WTC11 (cell line): ENCODE measurements at regions not wholly inside any gene's neighbourhood (a gene's known extent, or its start where the extent isn't known, plus 50 kb on each side); places are given as distances from the start of the nearest gene placed in this dataset.

ENCODE experiments used
- ATAC-seq: fragments of 200-7000 bp; cut with Tn5 transposase; 2 replicates; pipeline ENCODE4 v1.10.0; 2021; ENCODE audit warnings: mild to moderate bottlenecking, moderate library complexity
- CTCF ChIA-PET: fragments of 300-600 bp; sonication (Branson Sonifier 250); formaldehyde crosslinking; loops from one replicate; lab custom pipeline; 2021; ENCODE audit warnings: antibody characterized with exemption; lab: Charles Lee
- POLR2A ChIA-PET: fragments of 350-600 bp; sonication (Branson Sonifier 250); formaldehyde crosslinking; loops from one replicate; lab custom pipeline; 2021; ENCODE audit warnings: antibody characterized with exemption; lab: Charles Lee
- DNase-seq: peaks from one replicate; pipeline ENCODE4 v3.0.0; 2021; ENCODE audit warnings: low spot score
- H3K27ac Mint-ChIP-seq: 2 replicates; pipeline ENCODE4 v1.8.0; 2021; ENCODE audit warnings: mixed read lengths
- H3K27me3 Mint-ChIP-seq: 2 replicates; pipeline ENCODE4 v1.8.0; 2021; ENCODE audit warnings: low read depth, mild to moderate bottlenecking, moderate library complexity, mixed read lengths
- H3K36me3 Mint-ChIP-seq: 2 replicates; pipeline ENCODE4 v1.8.0; 2021; ENCODE audit warnings: mixed read lengths
- H3K4me1 Mint-ChIP-seq: 2 replicates; pipeline ENCODE4 v1.8.0; 2022; ENCODE audit warnings: mixed read lengths
- H3K4me3 Mint-ChIP-seq: 2 replicates; pipeline ENCODE4 v1.8.0; 2021; ENCODE audit warnings: mild to moderate bottlenecking, moderate library complexity, mixed read lengths
- H3K9me3 Mint-ChIP-seq: 2 replicates; pipeline ENCODE4 v1.8.0; 2021; ENCODE audit warnings: mixed read lengths
- ATF1 ChIP-seq: sonication (generic); formaldehyde crosslinking; IDR thresholded peaks from 2 replicates; pipeline ENCODE4 v1.8.1; 2023; ENCODE audit warnings: mild to moderate bottlenecking, moderate library complexity, missing genetic modification reagents
- CBFB ChIP-seq: sonication (generic); formaldehyde crosslinking; IDR thresholded peaks from 2 replicates; pipeline ENCODE4 v1.8.1; 2022; ENCODE audit warnings: mild to moderate bottlenecking, low read depth, missing genetic modification reagents
- E2F1 ChIP-seq: sonication (generic); formaldehyde crosslinking; IDR thresholded peaks from 2 replicates; pipeline ENCODE4 v1.8.0; 2022; ENCODE audit warnings: mild to moderate bottlenecking, missing genetic modification reagents
- E2F5 ChIP-seq: sonication (generic); formaldehyde crosslinking; IDR thresholded peaks from 2 replicates; pipeline ENCODE4 v1.8.1; 2022; ENCODE audit warnings: mild to moderate bottlenecking, moderate library complexity, missing genetic modification reagents
- ESRRA ChIP-seq: sonication (generic); formaldehyde crosslinking; IDR thresholded peaks from 2 replicates; pipeline ENCODE4 v1.8.1; 2022; ENCODE audit warnings: mild to moderate bottlenecking, missing genetic modification reagents, borderline replicate concordance
- FOXP4 ChIP-seq: sonication (generic); formaldehyde crosslinking; IDR thresholded peaks from 2 replicates; pipeline ENCODE4 v1.8.0; 2022; ENCODE audit warnings: mild to moderate bottlenecking, missing genetic modification reagents
- GTF2I ChIP-seq: fragments of 250-450 bp; sonication (Bioruptor Pico); conservative IDR thresholded peaks from 2 replicates; pipeline ENCODE4 v1.4.0; 2021; ENCODE audit warnings: mild to moderate bottlenecking
- IRF2 ChIP-seq: sonication (generic); formaldehyde crosslinking; IDR thresholded peaks from 2 replicates; pipeline ENCODE4 v1.8.0; 2022; ENCODE audit warnings: low read depth, missing genetic modification reagents, borderline replicate concordance
- NFYB ChIP-seq: sonication (generic); formaldehyde crosslinking; conservative IDR thresholded peaks from 2 replicates; pipeline ENCODE4 v1.8.0; 2022; ENCODE audit warnings: low read depth, missing genetic modification reagents
- NR1H2 ChIP-seq: sonication (generic); formaldehyde crosslinking; IDR thresholded peaks from 2 replicates; pipeline ENCODE4 v1.9.0; 2021; ENCODE audit warnings: mild to moderate bottlenecking, moderate library complexity, missing genetic modification reagents
- RELA ChIP-seq: sonication (generic); formaldehyde crosslinking; IDR thresholded peaks from 2 replicates; pipeline ENCODE4 v1.8.1; 2022; ENCODE audit warnings: missing genetic modification reagents, mild to moderate bottlenecking, borderline replicate concordance
- SMAD3 ChIP-seq: sonication (generic); formaldehyde crosslinking; IDR thresholded peaks from 2 replicates; pipeline ENCODE4 v1.8.0; 2022; ENCODE audit warnings: missing genetic modification reagents, mild to moderate bottlenecking, borderline replicate concordance
- SMAD4 ChIP-seq: sonication (generic); formaldehyde crosslinking; IDR thresholded peaks from 2 replicates; pipeline ENCODE4 v1.8.0; 2022; ENCODE audit warnings: mild to moderate bottlenecking, missing genetic modification reagents
- TCF7 ChIP-seq: sonication (generic); formaldehyde crosslinking; IDR thresholded peaks from 2 replicates; pipeline ENCODE4 v1.8.0; 2022; ENCODE audit warnings: mild to moderate bottlenecking, low read depth, missing genetic modification reagents, moderate library complexity
- TP53 ChIP-seq: sonication (generic); formaldehyde crosslinking; IDR thresholded peaks from 2 replicates; pipeline ENCODE4 v1.8.1; 2023; ENCODE audit warnings: mild to moderate bottlenecking, missing genetic modification reagents
- ZNF219 ChIP-seq: sonication (generic); formaldehyde crosslinking; IDR thresholded peaks from 2 replicates; pipeline ENCODE4 v1.8.0; 2023; ENCODE audit warnings: missing genetic modification reagents, mild to moderate bottlenecking, borderline replicate concordance
- ZNF263 ChIP-seq: sonication (generic); formaldehyde crosslinking; IDR thresholded peaks from 2 replicates; pipeline ENCODE4 v1.8.1; 2022; ENCODE audit warnings: low read depth, mild to moderate bottlenecking, moderate library complexity, missing genetic modification reagents
- TF ChIP-seq, protein P1 (sequence below): sonication (generic); formaldehyde crosslinking; IDR thresholded peaks from 2 replicates; pipeline ENCODE4 v1.8.1; 2023; ENCODE audit warnings: mild to moderate bottlenecking, missing genetic modification reagents
- TF ChIP-seq, protein P2 (sequence below): sonication (generic); formaldehyde crosslinking; IDR thresholded peaks from 2 replicates; pipeline ENCODE4 v1.8.1; 2023; ENCODE audit warnings: mild to moderate bottlenecking, moderate library complexity, missing genetic modification reagents

GRCh38 chr2:7774481-7774880 lies 857.3 kb downstream of the RNF144A start (continued):
- TF ChIP-seq E2F1 (CRISPR knock-in tag) (no peak), E2F5 (CRISPR knock-in tag) (no peak), TP53 (CRISPR knock-in tag) (no peak), NR1H2 (no peak)
- TF ChIP-seq, protein P1, sequence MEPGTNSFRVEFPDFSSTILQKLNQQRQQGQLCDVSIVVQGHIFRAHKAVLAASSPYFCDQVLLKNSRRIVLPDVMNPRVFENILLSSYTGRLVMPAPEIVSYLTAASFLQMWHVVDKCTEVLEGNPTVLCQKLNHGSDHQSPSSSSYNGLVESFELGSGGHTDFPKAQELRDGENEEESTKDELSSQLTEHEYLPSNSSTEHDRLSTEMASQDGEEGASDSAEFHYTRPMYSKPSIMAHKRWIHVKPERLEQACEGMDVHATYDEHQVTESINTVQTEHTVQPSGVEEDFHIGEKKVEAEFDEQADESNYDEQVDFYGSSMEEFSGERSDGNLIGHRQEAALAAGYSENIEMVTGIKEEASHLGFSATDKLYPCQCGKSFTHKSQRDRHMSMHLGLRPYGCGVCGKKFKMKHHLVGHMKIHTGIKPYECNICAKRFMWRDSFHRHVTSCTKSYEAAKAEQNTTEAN (CRISPR knock-in tag): no peak
- TF ChIP-seq, all 79 proteins: peak for 0

DNA sequence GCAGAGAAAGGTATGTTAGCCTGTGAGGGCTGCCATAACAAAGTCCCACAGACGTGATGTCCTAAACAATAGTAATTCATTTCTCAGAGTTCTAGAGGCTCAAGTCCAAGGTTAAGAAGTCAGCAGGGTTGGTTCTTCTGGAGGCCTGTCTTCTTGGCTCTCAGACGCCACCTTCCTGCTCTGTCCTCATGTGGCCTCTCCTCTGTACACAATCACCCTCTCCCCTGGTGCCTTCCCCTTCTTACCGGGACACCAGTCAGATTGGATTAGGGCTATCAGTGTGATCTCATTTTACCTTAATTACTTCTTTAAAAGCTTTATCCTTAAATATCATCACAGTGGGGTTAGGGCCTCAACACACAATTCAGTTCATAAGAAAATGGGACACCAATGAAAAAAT lies 860.5 kb downstream of the RNF144A start:
- Mint-ChIP-seq H3K9me3 (peaks cover 11% of the 10 kb centered on the region), H3K4me3 (no peak overlapping the region), H3K27me3 (peaks cover 6% of the 10 kb centered on the region), H3K36me3 (0 out of 2 replicates have a peak, but pooled peaks cover 5% of the 10 kb centered on the region), H3K27ac (no peak overlapping the region), H3K4me1 (peaks cover 39% of the 10 kb centered on the region)
- no peak for ATAC-seq
- TF ChIP-seq FOXP4 (CRISPR knock-in tag): no peak
- TF ChIP-seq RELA (CRISPR knock-in tag): no peak
- no peak for TF ChIP-seq IRF2 (CRISPR knock-in tag)
- TF ChIP-seq, protein P2, sequence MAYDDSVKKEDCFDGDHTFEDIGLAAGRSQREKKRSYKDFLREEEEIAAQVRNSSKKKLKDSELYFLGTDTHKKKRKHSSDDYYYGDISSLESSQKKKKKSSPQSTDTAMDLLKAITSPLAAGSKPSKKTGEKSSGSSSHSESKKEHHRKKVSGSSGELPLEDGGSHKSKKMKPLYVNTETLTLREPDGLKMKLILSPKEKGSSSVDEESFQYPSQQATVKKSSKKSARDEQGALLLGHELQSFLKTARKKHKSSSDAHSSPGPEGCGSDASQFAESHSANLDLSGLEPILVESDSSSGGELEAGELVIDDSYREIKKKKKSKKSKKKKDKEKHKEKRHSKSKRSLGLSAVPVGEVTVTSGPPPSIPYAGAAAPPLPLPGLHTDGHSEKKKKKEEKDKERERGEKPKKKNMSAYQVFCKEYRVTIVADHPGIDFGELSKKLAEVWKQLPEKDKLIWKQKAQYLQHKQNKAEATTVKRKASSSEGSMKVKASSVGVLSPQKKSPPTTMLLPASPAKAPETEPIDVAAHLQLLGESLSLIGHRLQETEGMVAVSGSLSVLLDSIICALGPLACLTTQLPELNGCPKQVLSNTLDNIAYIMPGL (CRISPR knock-in tag): no peak
- no peak for TF ChIP-seq TCF7 (CRISPR knock-in tag)
- no peak for TF ChIP-seq ESRRA (CRISPR knock-in tag)
- no peak for TF ChIP-seq GTF2I (CRISPR knock-in tag)
- no peak for TF ChIP-seq ATF1 (CRISPR knock-in tag)
- TF ChIP-seq CBFB (CRISPR knock-in tag): no peak
- no peak for TF ChIP-seq TP53 (CRISPR knock-in tag)
- no peak for TF ChIP-seq ZNF219 (CRISPR knock-in tag)
- TF ChIP-seq SMAD3 (CRISPR knock-in tag): no peak
- no peak for TF ChIP-seq NFYB (CRISPR knock-in tag)
- TF ChIP-seq ZNF263 (CRISPR knock-in tag): no peak
- CTCF ChIA-PET: no interaction called here
- no peak for DNase-seq
- POLR2A ChIA-PET: no interaction called here

GRCh38 chr2:7780321-7780720 lies 863.1 kb downstream of the RNF144A start:
- TF ChIP-seq SMAD4: no peak
- H3K4me3 Mint-ChIP-seq: no peak overlapping the region
- DNase-seq (no peak), ATAC-seq (no peak)
- H3K36me3 Mint-ChIP-seq: 0 out of 2 replicates have a peak, but pooled peaks cover 5% of the 10 kb centered on the region
- H3K27ac Mint-ChIP-seq: no peak overlapping the region
- POLR2A ChIA-PET: no interaction called here
- H3K4me1 Mint-ChIP-seq: peaks cover 16% of the 10 kb centered on the region
- peaks cover 6% of the 10 kb centered on the region for H3K27me3 Mint-ChIP-seq
- CTCF ChIA-PET: no interaction called here
- peaks cover 17% of the 10 kb centered on the region for H3K9me3 Mint-ChIP-seq
